Fibroblast of peridontal ligament (primary cell): ENCODE measurements at regions not wholly inside any gene's neighbourhood (a gene's known extent, or its start where the extent isn't known, plus 50 kb on each side); places are given as distances from the start of the nearest gene placed in this dataset.
A peak's percentile ranks its signal among the peaks of the same experiment; 100 is the strongest.

ENCODE experiments used
- DNase-seq: peaks from one replicate; pipeline ENCODE4 v3.0.0-alpha.2; 2010; ENCODE audit errors: extremely low read depth

- peak; percentile 20 for DNase-seq
These were observed 417.9 kb upstream of the KLF6 start for GRCh38 chr10:4202938-4203337.

DNA sequence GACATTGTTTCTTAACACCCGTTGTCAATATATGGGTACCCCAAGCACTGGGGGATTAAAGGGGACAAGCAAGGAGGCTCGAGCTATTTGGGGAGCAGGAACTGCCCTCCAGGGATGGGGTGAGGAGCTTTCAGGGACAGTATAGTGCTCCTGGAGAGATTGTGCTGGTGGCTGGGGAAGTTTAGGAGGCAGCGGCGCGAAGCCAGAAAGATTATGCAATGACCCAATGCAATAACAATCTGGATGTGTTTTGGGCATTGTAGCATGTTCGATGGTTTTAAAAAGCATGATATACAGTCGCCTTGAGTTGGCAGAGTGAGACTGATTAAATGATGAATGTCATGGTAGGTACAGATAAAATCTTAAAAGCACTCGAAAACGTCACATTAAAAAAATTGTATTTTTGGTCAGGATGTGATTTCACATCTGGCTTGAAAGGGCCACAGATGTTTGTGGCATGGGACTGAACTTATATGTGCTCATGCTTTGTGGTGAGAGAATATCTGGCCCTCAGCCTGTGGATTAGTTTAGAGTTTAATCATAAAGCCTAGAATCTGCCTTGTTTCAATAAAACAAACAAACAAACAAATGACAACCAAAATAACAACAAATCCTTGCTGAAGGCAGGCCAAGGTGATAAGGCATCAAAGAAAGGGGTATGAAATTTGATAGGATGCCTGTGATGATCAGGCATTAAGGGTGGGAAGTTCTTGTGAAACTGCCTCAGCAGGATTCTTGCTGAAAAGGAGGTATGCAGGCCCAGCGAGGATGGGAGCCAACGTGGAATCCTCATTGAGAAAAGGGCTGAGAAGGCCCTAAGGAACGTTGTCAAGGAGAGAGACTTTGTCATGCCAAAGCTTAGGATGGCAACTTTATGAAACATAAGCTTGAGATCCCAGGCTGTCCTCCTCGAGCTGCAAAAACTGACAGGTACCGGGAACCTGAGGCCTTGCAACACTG is 417.1 kb upstream of the KLF6 start:
- DNase-seq: peak; percentile 35

DNA sequence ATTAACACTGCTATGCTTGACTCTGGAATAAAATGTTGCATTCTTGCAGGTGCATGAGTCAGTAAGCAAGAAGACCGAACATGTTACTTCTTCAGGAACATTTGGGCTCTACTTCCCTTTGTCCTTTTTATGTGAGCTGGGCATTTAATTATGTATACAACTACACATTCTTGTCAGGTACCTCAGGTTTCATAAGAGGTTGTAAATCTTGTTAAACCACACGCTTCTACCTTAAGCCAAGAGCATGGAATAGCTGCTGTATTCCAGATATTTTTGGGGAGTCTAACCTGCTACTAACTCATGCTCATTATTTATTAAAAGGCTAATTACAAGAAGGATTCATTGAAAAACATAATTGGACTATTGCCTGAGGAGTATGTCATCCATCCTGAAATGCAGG is 414.2 kb upstream of the KLF6 start:
- DNase-seq: no peak

- no peak for DNase-seq
These were observed 413.2 kb upstream of the KLF6 start for GRCh38 chr10:4198216-4198615.

GRCh38 chr10:4197676-4198075 is 412.7 kb upstream of the KLF6 start:
- DNase-seq: no peak

DNA sequence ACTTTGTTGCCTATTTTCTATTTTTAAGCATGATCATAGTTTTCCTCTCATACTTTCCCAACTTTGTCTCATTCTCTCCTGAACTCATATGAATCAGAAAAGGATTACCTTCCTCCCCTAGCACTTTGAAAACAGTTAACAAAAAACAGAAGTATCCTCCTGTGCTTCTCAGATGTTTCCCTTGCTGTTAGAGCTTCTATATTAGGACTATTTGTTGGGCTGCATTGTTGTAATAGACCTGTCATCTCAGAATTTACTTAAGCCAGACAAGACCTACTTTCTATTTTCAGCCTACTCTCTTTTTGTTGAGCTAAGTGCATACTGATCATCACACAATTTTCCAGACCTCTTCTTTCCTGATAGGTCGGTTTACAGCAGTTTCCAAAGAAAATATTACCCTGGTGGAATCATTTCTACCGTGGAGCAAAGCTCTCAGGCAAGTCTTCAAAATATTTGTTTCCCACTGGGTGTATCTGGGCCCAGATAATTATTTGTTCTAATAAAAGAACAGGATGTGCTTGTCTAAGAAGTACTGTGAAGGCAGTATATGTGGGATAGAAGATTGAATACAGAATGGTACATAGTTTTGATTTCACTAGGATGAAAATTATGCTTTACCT is 411.9 kb upstream of the KLF6 start:
- peak; percentile 5 for DNase-seq

GRCh38 chr10:4196183-4196582 is 411.2 kb upstream of the KLF6 start:
- no peak for DNase-seq

- peak; percentile 15 for DNase-seq
These were observed 410.2 kb upstream of the KLF6 start for GRCh38 chr10:4195213-4195612.

- no peak for DNase-seq
These were observed 409.2 kb upstream of the KLF6 start for GRCh38 chr10:4194231-4194630.

GRCh38 chr10:4191894-4192293 is 406.9 kb upstream of the KLF6 start:
- DNase-seq: no peak

GRCh38 chr10:4191354-4191753 is 406.3 kb upstream of the KLF6 start:
- no peak for DNase-seq

GRCh38 chr10:4190876-4191275 is 405.9 kb upstream of the KLF6 start:
- no peak for DNase-seq

GRCh38 chr10:4189281-4189680 is 404.3 kb upstream of the KLF6 start:
- no peak for DNase-seq

DNA sequence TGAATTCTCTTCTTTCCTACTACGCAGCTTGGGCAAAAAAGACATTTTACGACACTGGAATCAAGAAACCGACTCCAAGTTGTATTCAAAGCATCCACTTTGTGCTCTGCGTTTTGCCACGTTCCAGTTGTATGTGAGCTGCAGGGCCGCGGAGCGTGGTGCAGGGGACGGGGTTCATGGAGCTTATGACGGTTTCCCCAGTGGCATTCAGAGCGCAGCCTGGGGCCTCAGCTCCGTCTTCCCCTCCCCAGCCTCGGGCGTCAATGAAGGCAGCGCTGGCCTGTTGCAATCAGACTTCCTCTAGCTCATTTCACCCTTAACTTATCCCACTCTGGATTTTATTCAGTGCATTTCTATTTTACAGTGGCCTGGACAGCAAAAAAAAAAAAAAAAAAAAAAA is 403.4 kb upstream of the KLF6 start:
- DNase-seq: no peak

GRCh38 chr10:4186849-4187540 is 402.0 kb upstream of the KLF6 start:
- no peak for DNase-seq

- peak; percentile 89 for DNase-seq
These were observed 398.8 kb upstream of the KLF6 start for GRCh38 chr10:4183761-4184261.

DNA sequence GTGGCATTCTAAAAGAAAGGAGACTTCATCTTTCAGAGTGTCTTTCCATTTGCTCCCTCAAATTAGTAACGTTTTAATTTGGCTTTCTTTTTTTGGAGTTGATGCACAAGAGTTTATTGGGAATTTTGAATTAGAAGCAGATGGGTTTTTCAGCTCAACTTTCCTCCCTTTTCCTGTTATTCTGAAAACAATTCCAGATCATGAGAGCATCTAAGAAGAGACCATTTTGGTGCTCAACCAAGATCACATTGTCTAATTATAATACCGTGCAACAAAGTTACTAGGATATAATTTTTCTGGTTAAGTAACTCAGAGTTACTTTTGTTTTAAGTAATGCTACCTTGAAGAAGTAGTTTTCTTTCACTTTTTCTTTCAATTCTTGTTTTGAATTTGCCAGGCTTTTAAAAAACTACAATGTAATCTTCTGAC is 396.6 kb upstream of the KLF6 start:
- peak; percentile 67 for DNase-seq

- peak; percentile 50 for DNase-seq
These were observed 396.1 kb upstream of the KLF6 start for GRCh38 chr10:4181081-4181480.

DNA sequence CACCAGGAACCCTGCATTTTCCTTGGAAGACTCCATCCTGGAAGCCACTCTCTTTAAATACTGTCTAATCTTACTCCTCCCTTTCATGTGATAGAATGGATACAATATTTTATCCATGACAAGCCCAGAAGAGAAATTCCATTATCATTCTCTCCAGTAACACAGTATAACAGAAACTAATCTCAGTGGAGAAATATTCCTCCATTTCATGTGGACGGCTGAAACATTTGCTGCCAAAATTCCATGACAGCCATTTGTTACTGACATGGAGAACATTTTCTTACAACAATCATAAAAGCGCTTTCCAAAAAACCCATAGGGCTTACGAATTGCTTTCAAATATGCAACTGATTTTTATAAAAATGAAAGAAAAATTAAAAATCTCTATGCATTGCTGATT is 392.8 kb upstream of the KLF6 start:
- no peak for DNase-seq

GRCh38 chr10:4176500-4177281 is 391.7 kb upstream of the KLF6 start:
- no peak for DNase-seq

GRCh38 chr10:4174197-4174596 is 389.2 kb upstream of the KLF6 start:
- no peak for DNase-seq
